Fibroblast of mammary gland (primary cell): ENCODE measurements at regions not wholly inside any gene's neighbourhood (a gene's known extent, or its start where the extent isn't known, plus 50 kb on each side); places are given as distances from the start of the nearest gene placed in this dataset.
"Not testable (repeated sequence)": the region's sequence is repeated elsewhere in the genome, so short reads cannot be mapped to it uniquely, and the experiment has no call there.

Source experiments
- DNase-seq: peaks from one replicate; pipeline ENCODE4 v3.0.0-alpha.2; 2010; ENCODE audit warnings: low read depth
- H3K4me3 ChIP-seq: 2 replicates; pipeline ENCODE4 v1.5.1; 2011; ENCODE audit warnings: low read depth, mild to moderate bottlenecking, low read length, moderate library complexity; ENCODE audit not compliant: control insufficient read depth
- TF ChIP-seq, protein P1 (sequence below): conservative IDR thresholded peaks from 2 replicates; pipeline ENCODE4 v1.5.1; 2011; ENCODE audit warnings: low read depth, low read length, inconsistent platforms; ENCODE audit not compliant: control insufficient read depth, insufficient read depth

DNA sequence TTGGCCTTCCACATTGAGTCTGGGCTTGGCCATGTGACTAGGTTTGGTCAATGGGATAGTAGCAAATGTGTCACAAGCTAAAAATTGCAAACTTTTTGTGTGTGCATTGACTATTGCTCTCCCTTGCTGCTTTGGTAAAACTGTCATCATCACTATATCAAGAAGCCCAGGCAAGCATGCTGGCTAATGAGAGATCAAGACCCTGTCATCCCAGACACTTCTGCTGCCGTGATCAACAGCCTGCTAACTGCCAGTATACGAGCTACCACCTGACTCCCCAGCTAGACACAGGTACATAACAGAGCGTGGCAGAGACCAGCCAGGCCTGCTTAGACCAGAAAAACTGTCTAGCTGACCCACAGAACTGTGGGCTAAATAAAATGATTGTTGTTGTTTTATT, 456.7 kb upstream of the DCN start:
- DNase-seq, result no peak
- no peak overlapping the region for H3K4me3 ChIP-seq
- TF ChIP-seq, protein P1, sequence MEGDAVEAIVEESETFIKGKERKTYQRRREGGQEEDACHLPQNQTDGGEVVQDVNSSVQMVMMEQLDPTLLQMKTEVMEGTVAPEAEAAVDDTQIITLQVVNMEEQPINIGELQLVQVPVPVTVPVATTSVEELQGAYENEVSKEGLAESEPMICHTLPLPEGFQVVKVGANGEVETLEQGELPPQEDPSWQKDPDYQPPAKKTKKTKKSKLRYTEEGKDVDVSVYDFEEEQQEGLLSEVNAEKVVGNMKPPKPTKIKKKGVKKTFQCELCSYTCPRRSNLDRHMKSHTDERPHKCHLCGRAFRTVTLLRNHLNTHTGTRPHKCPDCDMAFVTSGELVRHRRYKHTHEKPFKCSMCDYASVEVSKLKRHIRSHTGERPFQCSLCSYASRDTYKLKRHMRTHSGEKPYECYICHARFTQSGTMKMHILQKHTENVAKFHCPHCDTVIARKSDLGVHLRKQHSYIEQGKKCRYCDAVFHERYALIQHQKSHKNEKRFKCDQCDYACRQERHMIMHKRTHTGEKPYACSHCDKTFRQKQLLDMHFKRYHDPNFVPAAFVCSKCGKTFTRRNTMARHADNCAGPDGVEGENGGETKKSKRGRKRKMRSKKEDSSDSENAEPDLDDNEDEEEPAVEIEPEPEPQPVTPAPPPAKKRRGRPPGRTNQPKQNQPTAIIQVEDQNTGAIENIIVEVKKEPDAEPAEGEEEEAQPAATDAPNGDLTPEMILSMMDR, result no peak

DNA sequence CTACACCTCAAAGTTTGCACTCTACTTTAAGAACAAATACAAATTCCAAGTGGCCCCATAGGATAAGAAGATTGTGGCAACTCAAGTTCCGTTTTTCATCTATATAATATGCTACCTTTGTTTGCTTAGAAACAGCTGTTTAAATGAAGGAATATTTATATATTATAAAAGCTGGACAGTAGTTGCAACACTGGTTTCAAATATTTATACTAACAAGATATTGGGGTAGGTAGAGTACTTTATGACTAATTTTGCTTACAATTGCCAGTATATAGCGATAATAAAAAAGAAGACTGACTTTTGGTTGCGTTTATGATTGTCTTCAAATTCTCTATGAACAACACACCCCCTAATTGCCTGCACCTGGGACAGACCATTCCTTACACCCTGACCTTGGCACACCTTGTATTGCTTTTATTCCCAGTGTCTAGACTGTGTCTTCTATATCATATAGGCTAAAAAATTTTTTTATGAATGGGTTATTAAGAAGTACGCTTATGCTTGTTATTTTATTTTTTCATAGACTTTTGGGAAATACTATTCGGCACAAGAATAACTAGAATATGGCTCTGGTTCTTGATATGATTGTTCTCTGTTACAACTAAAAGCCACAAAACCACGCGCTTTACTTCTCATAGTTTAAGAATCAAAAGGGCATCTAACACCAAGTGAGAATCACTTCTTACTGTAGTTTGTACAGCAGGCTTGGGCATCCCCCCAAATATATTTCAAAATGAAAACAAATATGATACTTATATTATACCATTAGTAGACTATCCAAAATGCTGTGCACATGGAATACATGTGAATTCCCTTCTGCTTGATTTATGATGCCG, 455.4 kb upstream of the DCN start:
- no peak for DNase-seq
- TF ChIP-seq, protein P1, result no peak
- no peak overlapping the region for H3K4me3 ChIP-seq

DNA sequence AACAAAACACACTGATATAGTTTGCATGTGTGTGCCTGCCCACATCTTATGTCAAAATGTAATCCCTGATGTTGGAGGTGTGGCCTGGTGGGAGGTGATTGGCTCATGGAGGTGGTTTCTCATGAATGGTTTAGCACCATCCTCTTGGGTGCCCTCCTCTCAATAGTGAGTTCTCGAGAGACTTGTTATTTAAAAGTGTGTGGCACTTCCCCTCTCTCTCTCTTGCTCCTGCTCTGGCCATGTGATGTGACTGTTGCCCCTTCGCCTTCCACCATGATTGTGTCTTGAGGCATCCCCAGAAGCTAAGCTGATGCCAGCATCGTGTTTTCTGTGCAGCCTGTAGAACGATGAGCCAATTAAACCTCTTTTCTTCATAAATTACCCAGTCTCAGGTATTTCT, 454.1 kb upstream of the DCN start:
- TF ChIP-seq, protein P1, result no peak
- no peak overlapping the region for H3K4me3 ChIP-seq
- DNase-seq, result no peak

DNA sequence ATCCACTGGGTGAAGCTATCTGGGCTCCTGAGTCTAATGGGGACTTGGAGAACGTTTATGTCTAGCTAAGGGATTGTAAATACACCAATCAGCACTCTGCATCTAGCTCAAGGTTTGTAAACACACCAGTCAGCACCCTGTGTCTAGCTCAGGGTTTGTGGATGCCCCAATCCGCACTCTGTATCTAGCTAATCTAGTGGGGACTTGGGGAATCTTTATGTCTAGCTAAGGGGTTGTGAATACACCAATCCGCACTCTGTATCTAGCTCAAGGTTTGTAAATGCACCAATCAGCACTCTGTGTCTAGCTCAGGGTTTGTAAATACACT, 451.7 kb upstream of the DCN start:
- not testable (repeated sequence) for H3K4me3 ChIP-seq

DNA sequence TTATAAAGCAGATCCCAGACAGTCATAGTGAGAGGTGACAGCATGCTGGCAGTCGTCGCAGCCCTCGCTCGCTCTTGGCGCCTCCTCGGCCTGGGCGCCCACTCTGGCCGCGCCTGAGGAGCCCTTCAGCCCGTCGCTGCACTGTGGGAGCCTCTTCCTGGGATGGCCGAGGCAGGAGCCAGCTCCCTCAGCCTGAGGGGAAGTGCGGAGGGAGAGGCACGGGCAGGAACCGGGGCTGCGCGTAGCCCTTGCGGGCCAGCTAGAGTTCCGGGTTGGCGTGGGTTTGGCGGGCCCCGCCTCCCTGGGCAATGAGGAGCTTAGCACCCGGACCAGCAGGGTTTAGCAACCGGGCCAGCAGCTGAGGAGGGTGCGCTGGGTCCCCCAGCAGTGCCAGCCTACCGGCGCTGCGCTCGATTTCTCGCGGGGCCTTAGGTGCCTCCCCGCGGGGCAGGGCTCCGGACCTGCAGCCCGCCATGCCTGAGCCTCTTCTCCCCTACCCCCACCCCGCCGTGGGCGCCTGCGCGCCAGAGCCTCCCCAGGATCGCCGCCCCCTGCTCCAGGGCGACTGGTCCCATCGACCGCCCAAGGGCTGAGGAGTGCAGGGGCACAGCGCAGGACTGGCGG, 451.2 kb upstream of the DCN start:
- DNase-seq, result no peak
- TF ChIP-seq, protein P1, result no peak
- H3K4me3 ChIP-seq, result no peak overlapping the region

More for the DNA sequence above, 451.7 kb upstream of the DCN start:
- DNase-seq, result not testable (repeated sequence)

DNA sequence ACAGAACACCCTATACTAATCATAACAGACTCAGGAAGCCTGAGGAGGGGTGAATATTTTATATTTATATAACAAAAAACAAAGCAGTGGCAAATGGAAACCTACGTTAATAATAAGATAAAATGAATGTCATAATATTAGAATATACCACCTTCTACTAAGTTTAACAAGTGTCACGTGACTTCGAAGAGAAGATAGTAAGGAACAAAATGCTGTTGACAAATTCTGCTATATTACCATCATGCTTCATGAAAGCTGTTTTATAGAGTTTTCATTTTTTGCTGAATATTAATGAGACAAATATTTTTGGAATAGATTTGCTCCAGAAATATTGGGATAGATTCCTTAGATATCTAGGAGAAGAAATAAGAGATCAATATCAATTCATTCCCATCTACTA, 450.6 kb upstream of the DCN start:
- H3K4me3 ChIP-seq, result no peak overlapping the region
- TF ChIP-seq, protein P1, result no peak
- no peak for DNase-seq

DNA sequence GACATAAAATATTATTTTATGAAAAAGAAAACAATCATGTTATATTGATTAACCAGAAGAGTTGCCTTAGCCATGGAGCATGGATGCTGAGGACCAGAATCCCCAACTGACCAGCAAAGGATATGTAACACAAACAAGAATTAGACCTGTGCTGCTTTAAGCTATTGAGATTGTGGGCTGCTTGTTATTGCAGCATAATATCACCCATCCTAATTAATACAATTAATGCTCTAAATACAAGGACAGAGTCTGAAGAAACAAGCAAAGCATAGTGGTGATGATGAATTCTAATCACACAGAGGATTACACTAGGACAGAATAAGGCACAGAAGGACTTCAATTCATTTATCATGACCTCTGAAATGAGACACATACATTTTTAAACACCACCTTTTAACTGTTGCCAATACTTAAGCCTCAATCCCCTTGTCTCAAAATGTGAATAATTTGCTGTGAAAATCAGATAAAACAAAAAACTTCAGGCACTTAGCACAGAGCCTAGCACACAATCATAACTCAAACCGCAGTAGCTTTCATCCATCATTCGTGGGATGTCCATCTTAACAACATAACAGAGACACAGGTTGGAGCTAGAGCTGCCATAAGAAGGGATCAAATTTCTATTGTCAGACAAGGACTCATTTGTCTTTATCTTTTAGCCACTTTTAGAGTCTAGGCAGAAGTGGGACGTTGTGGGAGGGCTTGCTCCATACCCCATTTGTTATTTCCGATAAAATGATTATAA, 449.6 kb upstream of the DCN start:
- DNase-seq, result no peak
- TF ChIP-seq, protein P1, result no peak
- H3K4me3 ChIP-seq, result no peak overlapping the region
